NCI-H1048 (cell line): ENCODE measurements at regions not wholly inside any gene's neighbourhood (a gene's known extent, or its start where the extent isn't known, plus 50 kb on each side); places are given as distances from the start of the nearest gene placed in this dataset.

ENCODE experiments used
- DNase-seq: peaks from one replicate; lab custom pipeline; 2025; lab: John Stamatoyannopoulos, UW

- DNase-seq: no peak
Observed at GRCh38 chr17:72409405-72410002, 288.7 kb downstream of the SOX9 start.

- DNase-seq: no peak
Observed at GRCh38 chr17:72411124-72411563, 290.3 kb downstream of the SOX9 start.

- DNase-seq: no peak
Observed at GRCh38 chr17:72412650-72413076, 291.8 kb downstream of the SOX9 start.

- no peak for DNase-seq
Observed at GRCh38 chr17:72413077-72414031, 292.5 kb downstream of the SOX9 start.

- no peak for DNase-seq
Observed at GRCh38 chr17:72414032-72414396, 293.2 kb downstream of the SOX9 start.

GRCh38 chr17:72414967-72415853 lies 294.4 kb downstream of the SOX9 start:
- DNase-seq: no peak

- no peak for DNase-seq
Observed at GRCh38 chr17:72416054-72416675, 295.3 kb downstream of the SOX9 start.

- no peak for DNase-seq
Observed at GRCh38 chr17:72416905-72417304, 296.1 kb downstream of the SOX9 start.

GRCh38 chr17:72417627-72418026 lies 296.8 kb downstream of the SOX9 start:
- no peak for DNase-seq

GRCh38 chr17:72419866-72420774 lies 299.3 kb downstream of the SOX9 start:
- DNase-seq: no peak

- no peak for DNase-seq
Observed at GRCh38 chr17:72420775-72421127, 299.9 kb downstream of the SOX9 start.

- DNase-seq: no peak
Observed at GRCh38 chr17:72421128-72422092, 300.6 kb downstream of the SOX9 start.

GRCh38 chr17:72422204-72422504 lies 301.3 kb downstream of the SOX9 start:
- no peak for DNase-seq

- no peak for DNase-seq
Observed at GRCh38 chr17:72422505-72423285, 301.9 kb downstream of the SOX9 start.

- no peak for DNase-seq
Observed at GRCh38 chr17:72423286-72423589, 302.4 kb downstream of the SOX9 start.

GRCh38 chr17:72423718-72424117 lies 302.9 kb downstream of the SOX9 start:
- no peak for DNase-seq

- no peak for DNase-seq
Observed at GRCh38 chr17:72424505-72425117, 303.8 kb downstream of the SOX9 start.

GRCh38 chr17:72425133-72425793 lies 304.4 kb downstream of the SOX9 start:
- DNase-seq: no peak
